Left lobe of liver (tissue), 2 donors: ENCODE measurements at regions not wholly inside any gene's neighbourhood (a gene's known extent, or its start where the extent isn't known, plus 50 kb on each side); places are given as distances from the start of the nearest gene placed in this dataset.

Source experiments
- ATAC-seq: fragments of 200-7000 bp; cut with Tn5 transposase; one replicate; pipeline ENCODE4 v1.9.1; 2020; ENCODE audit warnings: mild to moderate bottlenecking, moderate library complexity
- DNase-seq: peaks from one replicate; pipeline ENCODE4 v3.0.0-alpha.2; 2020; ENCODE audit warnings: low spot score
- donor health status: DM: no; HTN: no; CAD: no; lungs with moderate emphysema.
- donor health status: DM: no; HTN: yes; CAD: no.

DNA sequence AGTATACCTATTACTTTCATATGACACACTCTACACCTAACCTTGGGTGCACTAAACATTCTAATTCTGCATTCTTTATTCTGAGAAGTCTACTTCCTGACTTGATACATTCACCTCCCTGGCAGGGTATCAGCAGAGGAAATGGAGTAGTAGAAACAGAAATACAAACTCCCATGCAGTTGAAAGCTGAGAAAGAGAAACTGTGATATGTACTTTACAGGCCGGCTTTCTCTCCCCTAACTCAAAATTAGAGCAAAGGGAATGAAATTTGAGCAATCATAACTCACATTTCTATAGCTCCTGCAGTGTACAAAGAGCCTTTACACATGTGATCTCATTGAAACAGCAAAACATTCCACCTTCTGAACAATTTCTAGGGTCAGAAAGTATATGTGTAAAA, 135.5 kb upstream of the COL8A1 start:
- DNase-seq (no peak), ATAC-seq (no peak)

DNA sequence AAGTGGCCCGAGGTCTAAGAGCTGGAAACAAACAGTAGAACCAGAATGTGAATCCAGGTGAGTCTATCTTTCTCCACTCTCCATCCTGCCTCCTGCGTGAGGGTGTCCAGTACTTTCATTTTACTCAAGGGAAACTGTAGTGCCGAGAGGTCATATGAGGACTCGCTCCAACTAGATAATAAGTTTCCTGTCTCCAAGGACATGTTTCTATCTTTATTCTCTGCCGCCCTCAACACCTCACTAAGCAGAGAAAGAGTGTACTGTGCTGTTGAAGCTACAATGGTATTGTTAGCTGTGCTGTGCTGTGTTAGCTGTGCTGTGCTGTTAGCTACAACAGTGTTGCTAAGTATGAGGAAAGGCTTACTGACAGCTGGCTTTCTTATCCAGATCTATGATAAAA, 137.9 kb upstream of the COL8A1 start:
- DNase-seq (no peak), ATAC-seq (no peak)

DNA sequence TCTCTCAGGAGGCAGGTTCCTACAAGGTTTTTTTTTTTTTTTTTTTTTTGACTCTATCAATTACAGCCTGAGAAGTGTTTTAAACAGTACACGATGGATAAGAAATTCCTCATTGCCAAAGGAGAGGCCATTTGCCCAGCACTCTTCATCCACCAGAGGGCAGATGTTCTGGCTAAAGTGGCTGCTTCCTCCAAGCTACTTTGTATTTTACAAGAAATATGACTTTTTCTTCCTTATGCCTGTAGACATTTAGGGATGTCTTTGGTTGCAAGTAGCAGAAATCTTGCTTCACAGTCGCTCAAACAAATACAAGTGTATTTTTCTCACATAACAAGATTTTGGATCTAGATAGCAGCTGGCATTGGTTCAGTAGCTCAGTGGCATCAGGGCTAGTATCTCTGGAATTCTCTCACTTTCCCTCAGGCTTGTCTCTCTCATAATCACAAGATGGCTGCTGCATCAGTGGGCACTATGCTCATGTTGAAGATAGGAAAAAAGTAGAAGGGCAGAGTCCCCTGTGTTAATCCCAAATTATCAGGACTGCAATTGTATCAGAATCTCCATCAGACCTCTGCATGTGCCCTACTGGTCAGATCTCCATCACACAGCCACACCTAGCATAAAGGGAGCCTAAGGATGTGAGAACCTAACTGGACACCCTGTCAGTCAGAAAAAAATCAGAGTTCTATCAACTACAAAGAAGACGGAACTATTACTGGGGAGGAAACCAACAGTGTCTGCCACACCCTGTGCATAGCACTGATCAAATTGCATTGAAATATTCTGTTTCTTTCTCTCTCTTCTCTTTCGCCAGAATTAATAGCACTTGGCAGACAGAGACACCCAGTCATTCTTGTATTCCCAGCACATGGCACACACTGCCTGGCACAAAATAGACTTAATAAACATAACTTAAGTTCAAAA, 138.9 kb upstream of the COL8A1 start:
- no peak for DNase-seq
- peak; percentile 79 for ATAC-seq

DNA sequence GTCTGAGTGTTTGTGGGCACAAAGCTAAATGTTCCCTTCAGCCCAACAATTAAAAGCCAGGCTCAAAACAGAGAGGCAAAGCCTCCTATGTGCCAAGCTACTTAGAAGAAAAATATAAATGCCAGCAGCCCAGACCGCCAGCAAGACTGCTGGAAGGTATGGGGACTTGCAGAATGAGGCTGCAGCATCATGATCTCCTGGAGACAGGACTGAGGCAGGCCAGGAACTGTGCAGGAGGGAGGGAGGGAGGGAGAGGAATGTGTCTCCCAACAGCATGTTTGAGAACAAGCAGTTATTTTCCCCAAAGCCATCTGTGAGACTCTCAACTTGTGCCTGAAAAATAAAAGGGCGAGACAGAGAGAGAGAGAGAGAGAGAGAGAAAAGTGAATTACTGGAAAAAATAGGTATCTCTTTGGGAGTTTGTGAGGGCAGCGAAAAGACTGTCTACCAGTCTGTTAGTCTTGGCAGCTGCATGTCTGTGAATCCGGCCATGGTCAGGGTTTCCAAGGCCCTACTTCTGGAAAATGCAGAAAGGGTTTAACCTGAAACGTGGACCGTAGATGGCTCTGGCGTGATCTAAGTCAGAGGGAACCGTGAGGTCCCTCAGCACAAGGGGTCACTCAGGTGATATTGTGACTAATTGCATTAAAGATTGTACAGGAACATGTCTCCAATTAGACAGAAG, 139.7 kb upstream of the COL8A1 start:
- DNase-seq (no peak), ATAC-seq (no peak)

DNA sequence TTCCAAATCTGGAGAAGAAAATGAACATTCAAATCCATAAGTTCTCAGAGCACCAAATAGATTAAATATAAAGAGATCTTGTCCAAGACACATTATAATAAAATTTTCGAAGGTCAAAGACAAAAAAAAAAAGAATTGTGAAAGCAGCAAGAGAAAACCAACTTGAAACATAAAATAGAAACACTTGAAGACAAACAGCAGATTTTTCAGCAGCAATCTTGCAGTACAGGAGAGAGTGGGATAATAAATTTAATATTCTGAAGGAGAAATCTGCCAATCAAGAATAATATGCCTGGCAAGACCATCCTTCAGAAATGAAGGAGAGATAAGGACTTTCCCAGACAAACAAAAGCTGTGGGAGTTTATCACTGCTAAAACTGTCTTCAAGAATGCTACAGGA, 150.5 kb upstream of the COL8A1 start:
- ATAC-seq (no peak), DNase-seq (no peak)

DNA sequence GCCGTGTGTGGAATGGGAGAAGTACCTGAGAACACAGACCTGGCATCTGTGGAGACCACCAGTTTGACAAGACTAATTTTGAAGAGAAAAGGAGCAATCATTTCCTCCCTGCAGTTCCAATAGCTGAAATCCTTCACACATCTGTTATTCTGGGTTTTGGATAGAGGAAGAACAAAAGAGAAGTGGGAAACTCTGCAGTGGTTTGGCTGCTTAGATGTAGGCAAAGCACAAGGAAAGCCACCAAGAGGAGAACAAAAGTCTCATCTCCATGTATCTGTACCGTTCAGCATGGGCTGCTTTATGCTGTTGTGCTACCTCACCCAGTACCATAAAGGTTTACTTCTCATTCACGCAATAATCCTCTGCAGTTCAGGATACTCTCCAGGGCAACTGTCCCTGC, 153.1 kb upstream of the COL8A1 start:
- no peak for ATAC-seq
- no peak for DNase-seq

DNA sequence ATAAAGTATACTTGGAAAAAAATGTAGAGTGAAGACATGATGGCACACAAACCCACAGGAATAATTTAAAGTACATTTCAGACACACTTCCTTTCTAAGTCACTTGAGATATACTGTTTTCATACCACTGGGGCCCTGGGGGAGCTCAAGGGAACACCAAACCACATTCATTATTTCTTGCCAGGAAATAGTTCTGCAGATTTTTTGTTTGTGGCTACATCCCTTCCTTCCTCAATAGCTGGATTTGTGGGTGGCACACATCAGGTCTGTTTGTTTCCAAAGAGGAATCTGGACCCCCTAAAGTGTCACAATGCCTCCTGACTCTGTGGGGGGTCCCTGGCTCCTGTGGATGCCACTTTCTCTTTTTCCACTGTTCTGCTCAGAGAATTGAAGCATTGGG, 153.5 kb upstream of the COL8A1 start:
- DNase-seq (no peak), ATAC-seq (no peak)

DNA sequence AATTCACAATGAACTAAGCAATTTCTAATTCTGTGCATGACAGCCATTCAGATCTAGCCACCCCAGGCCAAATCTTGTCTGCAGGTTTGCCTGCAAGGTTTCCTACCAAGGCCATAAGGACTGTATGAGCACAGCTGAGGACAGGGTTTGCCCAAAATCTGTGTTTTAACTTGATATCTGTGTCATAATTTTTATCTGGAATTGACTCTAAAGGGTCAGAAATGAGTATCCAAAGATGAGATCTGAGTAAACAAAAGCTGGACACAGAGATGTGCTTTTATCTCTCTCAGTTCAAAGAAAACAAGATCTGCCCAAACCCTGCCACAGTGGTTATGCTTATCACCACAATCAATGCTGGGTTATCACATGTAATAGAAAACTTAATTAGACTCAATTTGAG, 154.6 kb upstream of the COL8A1 start:
- no peak for ATAC-seq
- DNase-seq: no peak

DNA sequence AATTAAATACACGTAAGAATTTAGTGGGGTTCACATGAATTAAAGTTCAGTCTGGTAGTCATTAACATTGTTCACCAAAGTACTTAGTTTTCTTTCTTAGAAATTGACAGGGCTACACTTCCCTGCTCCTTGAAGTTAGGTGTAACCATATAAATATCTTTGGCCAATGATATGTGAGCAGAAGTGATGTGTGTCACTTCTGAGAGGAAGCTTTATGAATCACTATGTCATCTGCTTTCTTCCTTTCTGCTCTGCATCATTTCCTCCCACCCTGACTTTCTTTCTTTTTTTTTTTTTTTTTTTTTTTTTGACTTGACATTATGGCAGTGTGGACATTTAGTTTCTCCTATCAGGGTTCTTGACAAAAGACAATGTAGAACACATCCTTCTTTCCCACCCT, 156.2 kb upstream of the COL8A1 start:
- DNase-seq: no peak
- ATAC-seq: no peak

DNA sequence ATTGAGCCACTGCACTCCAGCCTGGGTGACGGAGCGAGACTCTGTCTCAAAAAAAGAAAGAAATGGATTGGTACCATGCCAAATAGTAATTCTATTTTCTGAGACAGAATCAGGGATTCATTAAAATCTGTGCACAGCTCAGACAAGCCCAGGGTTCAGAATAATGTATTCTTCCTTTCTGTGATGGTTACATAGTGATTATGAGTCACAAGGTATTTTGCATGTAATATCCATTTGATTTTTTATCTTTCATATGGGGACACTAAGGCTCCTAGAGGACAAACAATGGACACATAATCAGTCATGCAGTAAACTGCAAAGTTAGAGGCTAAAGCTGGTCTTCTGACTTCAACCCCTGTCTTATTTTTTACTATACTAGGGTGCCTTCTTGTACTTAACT, 156.8 kb upstream of the COL8A1 start:
- DNase-seq (no peak), ATAC-seq (no peak)

DNA sequence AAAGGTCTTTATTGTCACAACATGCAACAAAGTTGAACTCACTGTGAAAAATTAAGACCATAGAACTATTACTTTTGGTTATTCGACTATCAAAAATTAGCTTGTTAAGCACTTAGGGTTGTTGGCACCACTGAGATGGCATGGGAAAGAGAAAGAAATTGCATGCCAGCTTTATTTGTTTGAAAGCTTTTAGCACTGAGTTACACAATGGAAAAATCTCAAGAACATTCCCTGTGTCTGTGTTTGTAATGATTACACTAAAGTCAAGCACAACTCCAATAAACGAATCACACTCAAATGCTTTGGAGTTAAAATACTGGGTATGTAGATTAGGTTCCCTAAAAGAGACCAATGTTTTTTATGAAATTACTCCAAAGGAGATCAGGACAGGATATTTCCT, 158.6 kb upstream of the COL8A1 start:
- ATAC-seq: no peak

DNA sequence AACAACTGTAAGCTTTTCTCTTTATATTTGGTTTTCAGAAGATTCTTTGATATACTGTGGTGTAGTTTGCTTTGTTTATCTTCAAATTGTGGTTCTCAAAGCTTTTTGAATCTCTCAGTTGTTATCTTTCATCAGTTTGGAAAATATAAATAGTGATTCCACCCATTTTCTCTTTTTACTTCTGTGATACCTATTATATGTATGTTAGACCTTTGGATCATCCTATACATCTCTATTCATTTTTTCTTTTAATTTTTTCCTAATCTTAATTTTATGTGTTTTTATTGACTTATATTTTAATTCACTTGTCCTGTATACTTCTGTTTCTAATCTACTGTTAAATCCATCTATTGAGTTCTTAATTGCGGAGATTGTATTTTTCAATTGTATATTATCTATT, 160.7 kb upstream of the COL8A1 start:
- ATAC-seq (no peak), DNase-seq (no peak)

More for the DNA sequence above, 158.6 kb upstream of the COL8A1 start:
- DNase-seq: no peak

DNA sequence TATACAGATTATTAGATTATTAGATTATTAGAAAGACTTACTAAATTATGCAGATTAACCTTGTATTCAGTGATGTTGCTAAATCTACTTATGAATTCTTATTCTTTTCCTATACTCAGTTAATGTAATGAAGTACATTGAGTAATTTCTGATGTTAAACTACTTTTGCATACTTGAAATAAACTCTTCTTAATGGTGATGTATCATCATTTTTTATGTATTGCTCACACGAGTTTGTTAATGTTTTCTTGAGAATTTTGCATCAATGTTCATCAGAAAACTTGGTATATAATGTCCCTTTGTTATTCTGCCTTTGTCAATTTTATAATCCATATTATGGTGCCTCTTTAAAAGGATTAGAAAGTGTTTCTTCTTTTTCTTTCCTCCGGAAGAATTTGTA, 163.2 kb upstream of the COL8A1 start:
- no peak for ATAC-seq
- DNase-seq: no peak

DNA sequence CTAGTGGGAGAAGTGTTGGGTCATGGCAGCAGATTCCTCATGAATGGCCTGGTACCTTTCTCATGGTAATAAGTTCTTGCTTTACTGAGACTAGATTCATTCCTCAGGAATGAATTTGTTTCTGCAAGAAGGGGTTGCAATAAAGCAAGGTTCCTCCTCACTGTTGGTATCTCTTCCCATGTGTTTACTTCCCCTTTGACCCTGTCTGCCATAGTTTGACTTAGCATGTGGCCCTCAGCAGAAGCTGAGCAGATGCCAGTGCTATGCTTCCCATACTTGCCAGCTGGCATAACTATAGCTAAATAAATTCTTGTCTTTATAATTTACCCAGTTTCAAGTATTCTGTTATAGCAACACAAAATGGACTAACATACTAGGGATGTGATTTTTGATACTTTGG, 163.6 kb upstream of the COL8A1 start:
- ATAC-seq: no peak
- DNase-seq: no peak

DNA sequence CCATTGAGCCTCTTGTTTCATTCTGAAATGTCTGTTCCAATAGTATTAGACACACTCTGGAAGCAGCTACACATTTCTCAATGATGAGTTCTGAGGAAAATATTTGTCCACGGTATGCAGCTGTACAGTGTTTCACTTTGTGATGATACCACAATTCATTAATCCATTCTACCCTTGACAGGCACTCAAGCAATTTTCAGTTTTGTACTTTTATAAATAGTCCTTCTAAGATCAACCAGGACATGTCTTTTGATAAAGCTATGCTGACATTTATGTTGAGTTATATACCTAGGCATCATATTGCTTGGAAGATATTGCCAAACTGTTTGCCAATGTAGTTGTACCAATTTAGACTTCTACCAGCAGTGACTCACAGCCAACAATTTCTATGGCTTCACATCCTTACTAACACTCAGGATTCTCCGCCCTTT, 165.1 kb upstream of the COL8A1 start:
- DNase-seq (no peak), ATAC-seq (no peak)

DNA sequence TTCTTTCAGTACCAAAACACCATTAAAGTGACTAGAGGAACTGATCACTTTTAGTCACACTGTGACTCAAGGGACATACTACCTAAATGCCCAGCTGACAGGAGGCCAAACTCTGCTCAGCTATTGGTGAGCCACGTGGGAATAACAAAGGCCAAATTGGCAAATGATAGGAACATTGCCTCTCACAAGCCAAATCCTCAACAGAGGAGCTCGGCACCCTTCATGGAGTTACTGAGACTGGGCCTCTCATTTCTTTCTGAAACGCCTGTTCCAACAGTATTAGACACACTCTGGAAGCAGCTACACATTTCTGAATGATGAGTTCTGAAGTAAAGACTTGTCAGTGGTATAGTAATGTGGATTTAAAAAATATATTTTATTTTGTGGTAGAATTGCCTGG, 166.0 kb upstream of the COL8A1 start:
- no peak for DNase-seq
- no peak for ATAC-seq

DNA sequence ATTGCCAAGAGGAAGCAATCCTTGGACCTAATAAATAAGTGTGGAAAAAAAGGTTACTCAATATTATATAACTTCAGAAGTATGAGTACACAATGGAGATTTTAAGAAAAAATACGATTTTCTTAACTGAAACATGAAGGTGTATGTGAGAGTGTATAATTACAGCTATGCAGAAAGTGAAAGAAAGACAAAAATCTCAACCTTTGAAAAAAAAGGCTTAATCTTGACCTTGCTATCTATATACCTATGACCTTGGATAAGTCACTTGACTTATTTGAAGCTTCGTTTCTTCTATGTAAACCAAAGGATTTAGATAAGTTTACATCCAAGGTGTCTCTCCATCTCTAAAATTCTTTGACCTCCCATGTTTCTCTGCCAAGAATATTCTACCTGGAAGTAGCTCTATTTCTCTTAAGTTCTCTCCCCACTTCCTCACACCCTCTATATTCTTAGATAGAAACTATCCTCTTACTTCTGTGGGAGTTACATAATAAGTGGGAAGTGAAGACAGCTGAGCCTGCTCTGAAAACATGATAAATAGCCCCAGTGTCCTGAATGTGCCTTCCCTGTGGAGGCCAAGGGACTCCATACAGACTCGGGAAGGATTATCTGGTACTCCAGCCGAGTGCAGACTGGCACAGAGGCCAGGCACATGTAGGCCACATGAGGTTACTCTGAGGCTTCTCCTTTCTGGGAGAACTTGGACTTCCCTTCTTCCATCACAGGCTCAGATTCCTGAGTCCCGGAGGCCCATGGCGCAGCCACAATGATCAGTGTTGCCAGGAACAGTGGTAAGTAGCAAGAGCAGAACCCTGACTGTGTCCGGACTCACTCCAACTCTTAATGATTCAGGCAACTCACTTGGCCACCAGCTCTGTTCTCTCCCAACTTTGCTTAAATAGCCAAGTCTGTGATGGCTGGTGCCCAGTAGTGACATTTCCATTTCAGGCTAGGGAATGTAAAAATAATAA, 166.8 kb upstream of the COL8A1 start:
- ATAC-seq (no peak), DNase-seq (no peak)

DNA sequence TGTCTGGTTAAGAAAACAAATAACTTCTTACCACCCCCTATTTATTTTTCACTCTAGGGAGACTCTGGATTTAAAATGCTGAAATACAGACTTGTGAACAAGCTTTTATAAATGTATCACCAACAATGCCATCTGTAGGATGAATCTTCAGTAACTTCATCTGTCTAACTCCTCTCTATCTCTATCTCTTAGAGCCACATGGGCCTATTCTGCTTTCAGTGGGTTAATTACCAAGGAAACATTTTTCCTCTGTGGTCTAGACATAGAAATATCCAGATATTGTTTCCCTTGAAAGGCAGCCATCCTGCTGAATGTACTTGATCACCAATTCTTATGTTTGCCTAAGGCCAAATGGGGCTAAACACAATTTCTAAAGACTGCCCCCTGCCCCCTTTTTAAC, 167.6 kb upstream of the COL8A1 start:
- ATAC-seq (no peak), DNase-seq (no peak)

DNA sequence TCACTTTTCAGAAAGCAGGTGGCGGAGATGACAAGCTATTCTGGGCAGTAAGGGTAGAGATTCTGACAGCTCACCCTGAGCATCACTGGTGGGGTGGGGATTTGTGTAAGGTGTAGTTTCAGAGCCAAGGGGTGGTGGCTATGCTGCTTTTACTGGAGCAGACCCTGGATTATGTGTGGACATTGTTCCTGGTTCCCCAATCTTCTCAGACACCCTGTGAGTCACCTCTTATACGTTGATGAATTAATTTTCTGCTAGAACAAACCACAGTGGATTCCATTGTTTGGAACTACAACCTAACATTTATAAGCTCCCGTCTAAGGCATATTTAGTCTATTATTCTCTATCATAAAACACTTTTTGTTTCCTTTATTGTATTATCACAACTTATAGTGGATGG, 169.5 kb upstream of the COL8A1 start:
- no peak for DNase-seq
- ATAC-seq: no peak

DNA sequence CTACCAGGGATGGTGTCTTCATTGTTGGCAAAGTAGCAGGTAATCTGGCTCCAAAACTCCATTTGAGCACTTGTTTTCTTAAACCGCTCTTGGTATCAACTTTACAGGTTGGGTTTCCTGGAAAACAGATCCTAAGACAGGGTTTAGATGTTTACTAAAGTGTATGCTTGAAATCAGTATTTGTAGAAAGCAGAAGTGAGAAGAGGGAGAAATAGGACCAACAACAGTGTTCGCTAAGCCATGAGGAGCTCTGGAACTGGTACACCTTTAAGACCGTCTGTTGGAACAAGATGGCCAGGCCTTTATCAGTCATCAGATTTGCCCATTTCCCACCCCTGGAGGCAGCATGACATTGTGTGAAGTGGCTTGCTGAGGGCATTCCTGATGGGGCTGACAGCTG, 171.0 kb upstream of the COL8A1 start:
- no peak for DNase-seq
- ATAC-seq: no peak

DNA sequence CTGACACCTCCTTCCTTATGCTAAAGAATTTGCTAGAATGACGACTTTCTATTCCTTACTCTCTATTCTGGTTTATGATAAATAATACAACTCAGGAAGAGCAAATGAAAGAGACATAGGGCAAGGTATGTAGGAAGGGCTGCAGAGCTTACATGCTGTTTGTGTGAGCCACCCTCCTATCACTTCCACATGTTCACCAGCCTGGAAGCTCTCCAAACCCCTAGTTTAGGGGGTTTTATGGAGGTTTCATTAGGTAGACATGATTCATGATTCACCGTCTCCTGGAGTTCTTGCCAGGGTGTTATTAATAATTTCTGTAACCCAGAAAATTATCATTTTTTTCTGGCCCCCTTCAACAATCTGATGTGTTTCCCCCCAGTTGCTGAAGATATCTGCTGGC, 172.1 kb upstream of the COL8A1 start:
- no peak for DNase-seq
- no peak for ATAC-seq
